ENCODE measurements at regions not wholly inside any gene's neighbourhood (a gene's known extent, or its start where the extent isn't known, plus 50 kb on each side); places are given as distances from the start of the nearest gene placed in this dataset.

DNA sequence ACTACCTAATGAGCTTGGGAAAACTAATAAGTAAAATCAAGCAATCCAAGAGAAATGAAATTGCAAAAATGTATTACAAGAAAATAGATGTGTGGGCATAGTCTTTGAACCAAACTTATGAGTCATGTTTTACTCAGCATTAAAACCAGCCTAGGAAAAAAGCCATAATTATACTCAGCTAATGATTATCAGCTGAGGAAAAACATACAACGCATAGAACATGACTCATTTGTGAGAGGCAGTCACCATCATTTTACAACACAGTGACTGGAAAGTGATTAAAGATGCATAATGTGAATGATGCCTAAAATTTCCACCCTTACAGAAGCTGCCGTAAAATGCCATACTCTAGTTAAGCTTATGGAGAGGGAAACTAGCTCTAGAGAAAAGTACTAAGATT lies 238.0 kb upstream of the EOMES start:
- no peak for TF ChIP-seq CTCF (IDR thresholded peaks at IDR 0.05; ENCODE audit: insufficient read depth, low read length, poor library complexity, severe bottlenecking)
- Histone ChIP-seq H3K27me3 (ENCODE audit: control insufficient read depth, insufficient read depth, low read length) (no peaks in the 10 kb centered on the region), H3K4me3 (ENCODE audit: low read depth, low read length) (no peak overlapping the region), H3K36me3 (ENCODE audit: control insufficient read depth, insufficient read depth, low read length) (no peaks in the 10 kb centered on the region)
- peak; percentile 26 for DNase-seq (ENCODE audit: low read depth)

DNA sequence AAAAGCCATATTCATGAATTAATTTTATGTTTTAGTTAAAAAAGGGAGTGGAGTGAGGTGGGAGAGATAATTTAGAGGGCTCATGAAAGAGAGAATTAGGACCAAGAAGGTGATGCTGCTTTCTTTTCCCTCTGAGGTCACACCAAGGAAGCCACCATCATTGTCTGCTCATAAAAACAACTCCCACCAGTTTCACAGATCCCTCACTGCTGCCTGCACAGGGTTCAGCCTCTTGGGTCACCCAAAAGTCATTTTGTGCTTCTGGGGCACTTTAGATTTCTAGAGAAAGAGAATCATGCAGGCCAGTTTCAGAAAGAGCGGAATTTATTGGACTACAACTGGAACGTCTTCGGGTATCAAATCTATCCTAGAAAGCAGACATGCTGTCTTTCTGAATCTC lies 241.4 kb upstream of the EOMES start:
- Histone ChIP-seq H3K4me3 (ENCODE audit: low read depth, low read length) (no peak overlapping the region), H3K27me3 (ENCODE audit: control insufficient read depth, insufficient read depth, low read length) (no peaks in the 10 kb centered on the region), H3K36me3 (ENCODE audit: control insufficient read depth, insufficient read depth, low read length) (no peaks in the 10 kb centered on the region)
- TF ChIP-seq CTCF (IDR thresholded peaks at IDR 0.05; ENCODE audit: insufficient read depth, low read length, poor library complexity, severe bottlenecking), result no peak
- no peak for DNase-seq (ENCODE audit: low read depth)

DNA sequence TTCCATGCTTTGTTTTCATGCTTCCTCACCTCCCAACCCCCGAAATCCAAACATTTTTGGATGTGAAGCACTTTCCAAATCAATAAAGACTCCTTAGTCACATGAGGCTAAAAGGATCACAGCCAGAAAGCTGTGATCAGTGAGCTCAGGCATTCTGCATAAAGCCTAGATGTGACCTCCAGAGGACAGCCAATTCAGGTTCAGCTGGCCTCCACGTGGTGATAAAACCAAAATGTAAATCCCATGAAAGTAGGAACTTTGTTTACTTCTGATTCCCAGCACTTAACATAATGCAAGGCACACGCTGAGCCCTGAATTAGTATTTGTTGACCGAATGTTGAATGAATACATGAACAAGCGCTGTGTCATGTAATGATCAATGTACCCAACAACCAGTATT lies 249.5 kb upstream of the EOMES start:
- H3K4me3 ChIP-seq (ENCODE audit: low read depth, low read length), result no peak overlapping the region
- H3K36me3 ChIP-seq (ENCODE audit: control insufficient read depth, insufficient read depth, low read length), result no peaks in the 10 kb centered on the region
- no peaks in the 10 kb centered on the region for H3K27me3 ChIP-seq (ENCODE audit: control insufficient read depth, insufficient read depth, low read length)
- DNase-seq (ENCODE audit: low read depth), result no peak
- no peak for TF ChIP-seq CTCF (IDR thresholded peaks at IDR 0.05; ENCODE audit: insufficient read depth, low read length, poor library complexity, severe bottlenecking)

- no peaks in the 10 kb centered on the region for H3K27me3 ChIP-seq (ENCODE audit: control insufficient read depth, insufficient read depth, low read length)
- DNase-seq (ENCODE audit: low read depth), result peak; percentile 5
- H3K36me3 ChIP-seq (ENCODE audit: control insufficient read depth, insufficient read depth, low read length), result no peaks in the 10 kb centered on the region
- H3K4me3 ChIP-seq (ENCODE audit: low read depth, low read length), result no peak overlapping the region
- no peak for TF ChIP-seq CTCF (IDR thresholded peaks at IDR 0.05; ENCODE audit: insufficient read depth, low read length, poor library complexity, severe bottlenecking)
Measured at GRCh38 chr3:27976933-27977332, 254.8 kb upstream of the EOMES start.

DNA sequence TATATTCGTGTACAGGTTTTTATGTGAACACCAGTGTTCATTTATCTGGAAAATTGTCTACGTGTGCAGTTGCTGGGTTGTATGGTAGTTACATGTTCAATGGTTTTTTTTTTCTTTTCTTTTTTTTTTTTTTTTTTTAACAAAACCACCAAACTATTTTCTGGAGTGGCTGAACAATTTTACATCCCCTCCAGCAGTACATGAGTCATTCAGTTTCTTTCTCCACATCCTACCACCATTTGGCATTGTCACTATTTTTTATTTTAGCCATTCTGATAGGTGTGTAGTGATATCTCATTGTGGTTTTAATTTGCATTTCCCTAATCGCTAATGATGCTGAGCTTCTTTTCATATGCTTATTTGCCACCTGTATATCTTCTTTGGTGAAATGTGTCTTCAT lies 256.3 kb upstream of the EOMES start:
- TF ChIP-seq CTCF (IDR thresholded peaks at IDR 0.05; ENCODE audit: insufficient read depth, low read length, poor library complexity, severe bottlenecking), result no peak
- no peak overlapping the region for H3K4me3 ChIP-seq (ENCODE audit: low read depth, low read length)
- DNase-seq (ENCODE audit: low read depth), result no peak
- no peaks in the 10 kb centered on the region for H3K27me3 ChIP-seq (ENCODE audit: control insufficient read depth, insufficient read depth, low read length)
- no peaks in the 10 kb centered on the region for H3K36me3 ChIP-seq (ENCODE audit: control insufficient read depth, insufficient read depth, low read length)

DNA sequence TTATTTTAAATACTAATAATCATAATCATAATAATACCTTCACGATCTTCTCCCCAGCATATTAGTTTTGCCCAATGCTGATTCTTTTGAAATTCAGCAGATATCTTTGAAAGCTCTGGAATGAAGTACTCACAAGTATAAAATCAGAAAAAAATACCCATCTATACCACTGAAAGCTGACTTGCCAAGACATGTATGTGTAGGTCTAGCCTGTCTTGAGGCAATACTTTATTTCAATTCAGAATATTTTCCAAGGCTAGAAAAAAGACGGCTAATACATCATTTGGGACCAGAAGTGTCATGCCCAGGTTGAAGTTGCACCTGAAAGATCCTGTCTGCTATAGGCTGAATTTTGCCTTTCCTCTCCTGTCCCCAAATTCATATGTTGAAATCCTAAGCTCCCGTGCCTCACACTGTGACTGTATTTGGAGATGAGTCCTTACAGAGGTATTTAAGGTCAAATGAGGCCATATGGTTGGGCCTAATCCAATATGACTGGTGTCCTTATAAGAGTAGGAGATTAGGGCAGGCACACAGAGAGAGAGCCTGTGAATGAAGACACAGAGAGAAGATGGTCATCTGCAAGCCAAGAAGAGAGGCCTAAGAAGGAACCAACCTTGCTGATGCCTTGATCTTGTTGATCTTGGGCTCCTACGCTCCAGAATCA lies 255.9 kb upstream of the CMC1 start:
- H3K4me3 ChIP-seq (ENCODE audit: low read depth, low read length), result no peak overlapping the region
- TF ChIP-seq CTCF (IDR thresholded peaks at IDR 0.05; ENCODE audit: insufficient read depth, low read length, poor library complexity, severe bottlenecking), result no peak

More for the DNA sequence above, 255.9 kb upstream of the CMC1 start:
- Histone ChIP-seq H3K27me3 (ENCODE audit: control insufficient read depth, insufficient read depth, low read length) (no peaks in the 10 kb centered on the region), H3K36me3 (ENCODE audit: control insufficient read depth, insufficient read depth, low read length) (no peaks in the 10 kb centered on the region)
- no peak for DNase-seq (ENCODE audit: low read depth)
